HCT116 (cell line): ENCODE measurements at regions not wholly inside any gene's neighbourhood (a gene's known extent, or its start where the extent isn't known, plus 50 kb on each side); places are given as distances from the start of the nearest gene placed in this dataset.

ENCODE experiments used
- ATAC-seq: fragments of 200-7000 bp; cut with Tn5 transposase; 2 replicates; pipeline ENCODE4 v1.9.1; 2020; ENCODE audit warnings: mild to moderate bottlenecking, moderate library complexity
- BruUV-seq: library from RNA; stranded (reverse); fragments of 400-500 nt; replicated peaks from 2 replicates; lab custom pipeline; 2021; lab: Mats Ljungman, UMichigan
- CTCF ChIA-PET: fragments of 300-600 bp; sonication (Branson Sonifier 250); formaldehyde crosslinking; loops from one replicate; lab custom pipeline; 2021; ENCODE audit warnings: antibody characterized with exemption; lab: Charles Lee
- POLR2A ChIA-PET: fragments of 300-600, 350-600 bp; sonication (Branson Sonifier 250); formaldehyde crosslinking; loops from one replicate; lab custom pipeline; 2021; ENCODE audit warnings: antibody characterized with exemption; lab: Charles Lee
- RAD21 ChIA-PET, 2 experiments: fragments of 300-600 bp; sonication (Branson Sonifier 250); formaldehyde crosslinking; loops; one replicate each; lab custom pipeline; 2023; ENCODE audit warnings: low total read pairs in 2 of 2; ENCODE audit not compliant: uncharacterized antibody in 2 of 2, unreplicated experiment in 2 of 2, low non-redundant PET in 1 of 2; lab: Charles Lee
- DNase-seq: peaks from one replicate; pipeline ENCODE4 v3.0.0-alpha.2; 2010; ENCODE audit warnings: low read depth, low spot score
- H2AFZ ChIP-seq: fragments of 200-600 bp; shearing (Covaris generic), sonication (generic); 2 replicates; pipeline ENCODE4 v1.6.1; 2017; ENCODE audit warnings: low read depth, mixed run types, mixed read lengths, antibody characterized with exemption, low read length; ENCODE audit not compliant: poor library complexity, severe bottlenecking
- H3K27ac ChIP-seq: 2 replicates; pipeline ENCODE4 v1.5.1; 2012; ENCODE audit warnings: low read depth, low read length
- H3K27me3 ChIP-seq: fragments of 200-600 bp; sonication (generic); 2 replicates; pipeline ENCODE4 v1.6.1; 2016; ENCODE audit warnings: mixed run types, low read length, mixed read lengths; ENCODE audit not compliant: insufficient read depth
- H3K36me3 ChIP-seq, 2 experiments: fragments of 200-500 bp in 1 of 2; fragments of 200-600 bp in 1 of 2; sonication (Bioruptor generic) in 1 of 2; sonication (generic) in 1 of 2; 2 replicates each; pipeline versions ENCODE4 v1.5.1 to v1.6.1; 2014 to 2016; ENCODE audit warnings: low read length in 2 of 2, inconsistent platforms in 1 of 2, mixed read lengths in 1 of 2, mixed run types in 1 of 2; ENCODE audit not compliant: insufficient read depth in 2 of 2, control insufficient read depth in 1 of 2
- H3K4me1 ChIP-seq, 2 experiments: fragments of 200-600 bp in 1 of 2; sonication (generic) in 1 of 2; 2 replicates each; pipeline versions ENCODE4 v1.5.1 to v1.6.1; 2012 to 2017; ENCODE audit warnings: low read length in 2 of 2, inconsistent platforms in 1 of 2, mild to moderate bottlenecking in 1 of 2, mixed read lengths in 1 of 2, mixed run types in 1 of 2, moderate library complexity in 1 of 2; ENCODE audit not compliant: insufficient read depth in 2 of 2, control insufficient read depth in 1 of 2
- H3K4me2 ChIP-seq: fragments of 200-600 bp; sonication (generic); 2 replicates; pipeline ENCODE4 v1.6.1; 2017; ENCODE audit warnings: mixed run types, low read length, mixed read lengths
- H3K4me3 ChIP-seq, 2 experiments: fragments of 200-600 bp in 1 of 2; sonication (generic) in 1 of 2; replicated peaks in 1 of 2; 2 replicates each; pipeline ENCODE4 v1.5.1; 2011 to 2016; ENCODE audit warnings: low read length in 2 of 2, control low read depth in 1 of 2, low read depth in 1 of 2, mild to moderate bottlenecking in 1 of 2, mixed read lengths in 1 of 2, mixed run types in 1 of 2
- H3K79me2 ChIP-seq: fragments of 200-600 bp; sonication (generic); 2 replicates; pipeline ENCODE4 v1.6.1; 2017; ENCODE audit warnings: mild to moderate bottlenecking, mixed run types, low read length, moderate library complexity, mixed read lengths; ENCODE audit not compliant: insufficient read depth
- H3K9ac ChIP-seq: fragments of 200-600 bp; sonication (generic); 2 replicates; pipeline ENCODE4 v1.6.1; 2016; ENCODE audit warnings: low read length, mixed read lengths
- H3K9me2 ChIP-seq: fragments of 200-600 bp; sonication (generic), shearing (Covaris generic); 2 replicates; pipeline ENCODE4 v1.6.1; 2017; ENCODE audit warnings: mixed run types, mild to moderate bottlenecking, moderate library complexity; ENCODE audit not compliant: insufficient read depth
- H3K9me3 ChIP-seq, 2 experiments: fragments of 200-500 bp in 1 of 2; fragments of 200-600 bp in 1 of 2; sonication (Bioruptor generic) in 1 of 2; sonication (generic) in 1 of 2; 2 replicates each; pipeline ENCODE4 v1.6.1; 2014 to 2017; ENCODE audit warnings: low read length in 2 of 2, mixed read lengths in 2 of 2, inconsistent platforms in 1 of 2, low read depth in 1 of 2, mild to moderate bottlenecking in 1 of 2, mixed run types in 1 of 2, moderate library complexity in 1 of 2; ENCODE audit not compliant: control insufficient read depth in 1 of 2, insufficient read depth in 1 of 2
- H4K20me1 ChIP-seq: fragments of 200-600 bp; sonication (generic), shearing (Covaris generic); 2 replicates; pipeline ENCODE4 v1.6.1; 2017; ENCODE audit warnings: mixed run types, mild to moderate bottlenecking, moderate library complexity; ENCODE audit not compliant: insufficient read depth
- CBX3 ChIP-seq: IDR thresholded peaks from 2 replicates; pipeline ENCODE4 v1.6.1; 2012; ENCODE audit warnings: low read depth
- CEBPB ChIP-seq: IDR thresholded peaks from 2 replicates; pipeline ENCODE4 v1.6.1; 2012; ENCODE audit warnings: low read depth
- EGR1 ChIP-seq: IDR thresholded peaks from 2 replicates; pipeline ENCODE4 v1.6.1; 2012; ENCODE audit warnings: low read depth
- ELF1 ChIP-seq: IDR thresholded peaks from 2 replicates; pipeline ENCODE4 v1.6.1; 2012; ENCODE audit warnings: low read depth, borderline replicate concordance
- EZH2 ChIP-seq: fragments of 200-600 bp; sonication (generic); IDR thresholded peaks from 2 replicates; pipeline ENCODE4 v1.6.1; 2017; ENCODE audit warnings: antibody characterized with exemption, mixed run types
- JUND ChIP-seq: IDR thresholded peaks from 2 replicates; pipeline ENCODE4 v1.6.1; 2012
- POLR2A ChIP-seq: IDR thresholded peaks from 2 replicates; pipeline ENCODE4 v1.7.0; 2011; ENCODE audit warnings: borderline replicate concordance; ENCODE audit not compliant: insufficient read depth, insufficient read length; ENCODE audit errors: extremely low read depth
- POLR2AphosphoS5 ChIP-seq: IDR thresholded peaks from 2 replicates; pipeline ENCODE4 v1.6.1; 2011; ENCODE audit warnings: mild to moderate bottlenecking, low read depth, low read length, moderate library complexity
- RAD21 ChIP-seq: IDR thresholded peaks from 2 replicates; pipeline ENCODE4 v1.6.1; 2012; ENCODE audit warnings: low read depth, mild to moderate bottlenecking
- SIN3A ChIP-seq: IDR thresholded peaks from 2 replicates; pipeline ENCODE4 v1.6.1; 2012; ENCODE audit warnings: low read depth
- SP1 ChIP-seq: IDR thresholded peaks from 2 replicates; pipeline ENCODE4 v1.6.1; 2012; ENCODE audit warnings: low read depth
- SRF ChIP-seq: IDR thresholded peaks from 2 replicates; pipeline ENCODE4 v1.6.1; 2012; ENCODE audit warnings: low read depth
- TCF7L2 ChIP-seq: IDR thresholded peaks from 2 replicates; pipeline ENCODE4 v1.7.0; 2011; ENCODE audit warnings: borderline replicate concordance, inconsistent platforms; ENCODE audit not compliant: insufficient read depth, insufficient read length; ENCODE audit errors: extremely low read depth
- YY1 ChIP-seq: IDR thresholded peaks from 2 replicates; pipeline ENCODE4 v1.6.1; 2011; ENCODE audit warnings: low read length, low read depth, moderate library complexity, mild to moderate bottlenecking; ENCODE audit not compliant: insufficient replicate concordance; ENCODE audit errors: extremely low read depth
- ZFX ChIP-seq: fragments of 450-650 bp; IDR thresholded peaks from 2 replicates; pipeline ENCODE4 v1.6.1; 2017
- ZNF274 ChIP-seq: fragments of 200-500 bp; sonication (Bioruptor generic); IDR thresholded peaks from 2 replicates; pipeline ENCODE4 v1.6.1; 2014; ENCODE audit warnings: mild to moderate bottlenecking, low read depth, low read length, inconsistent platforms
- intact Hi-C: fragments of 100-400 bp; cut with micrococcal nuclease; formaldehyde crosslinking; loops from 2 replicates; pipeline ENCODE4 v1.10.0; 2022
- TF ChIP-seq, protein P1 (sequence below): IDR thresholded peaks from 2 replicates; pipeline ENCODE4 v1.6.1; 2011; ENCODE audit warnings: mild to moderate bottlenecking, low read length, moderate library complexity; ENCODE audit not compliant: insufficient replicate concordance; ENCODE audit errors: extremely low read depth
- TF ChIP-seq, protein P2 (sequence below): IDR thresholded peaks from 2 replicates; pipeline ENCODE4 v1.6.1; 2012
- TF ChIP-seq, protein P3 (sequence below): IDR thresholded peaks from 2 replicates; pipeline ENCODE4 v1.6.1; 2012; ENCODE audit warnings: low read depth

DNA sequence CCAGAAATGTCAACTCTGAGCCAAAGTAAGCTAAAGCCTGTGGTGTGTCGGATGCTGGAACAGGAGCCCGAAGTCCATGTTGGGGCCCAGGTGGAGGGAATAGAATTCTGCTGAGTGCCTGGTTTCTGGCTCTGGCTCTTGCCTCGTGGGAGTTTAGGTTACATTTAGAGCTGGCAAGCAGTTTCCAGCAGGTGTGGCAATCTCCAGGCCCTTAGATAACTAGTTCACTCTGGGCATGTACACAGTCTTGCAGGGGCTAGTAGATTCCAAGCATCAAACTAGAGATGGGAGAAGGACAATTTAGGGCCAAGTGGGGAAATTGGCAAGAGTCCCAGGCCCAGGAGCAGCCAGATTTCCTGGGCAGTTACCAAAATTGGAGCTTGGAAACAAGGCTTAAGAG, 56.3 kb upstream of the STOX2 start:
- no peaks in the 10 kb centered on the region for H4K20me1 ChIP-seq
- H3K4me3 ChIP-seq: no peak overlapping the region
- H3K27me3 ChIP-seq: no peaks in the 10 kb centered on the region
- no peak overlapping the region for H3K27ac ChIP-seq
- no peaks in the 10 kb centered on the region for H3K4me1 ChIP-seq
- H3K9ac ChIP-seq: no peak overlapping the region
- BruUV-seq: no TSS peak
- ATAC-seq (no peak), DNase-seq (no peak)
- no peak overlapping the region for H3K4me2 ChIP-seq
- ChIA-PET RAD21 (no interaction called here), POLR2A (no interaction called here), CTCF (no interaction called here)
- intact Hi-C loops: no loop called here
- H3K9me2 ChIP-seq: no peaks in the 10 kb centered on the region
- no peaks in the 10 kb centered on the region for H3K79me2 ChIP-seq
- TF ChIP-seq SP1: no peak
- no peak for TF ChIP-seq ZFX
- TF ChIP-seq RAD21: no peak
- TF ChIP-seq POLR2A: no peak
- no peak for TF ChIP-seq TCF7L2
- TF ChIP-seq CBX3: no peak
- TF ChIP-seq SIN3A: no peak
- no peak for TF ChIP-seq POLR2AphosphoS5
- TF ChIP-seq YY1: no peak
- TF ChIP-seq EGR1: no peak
- no peak for TF ChIP-seq JUND
- no peak for TF ChIP-seq ELF1
- TF ChIP-seq, protein P1, sequence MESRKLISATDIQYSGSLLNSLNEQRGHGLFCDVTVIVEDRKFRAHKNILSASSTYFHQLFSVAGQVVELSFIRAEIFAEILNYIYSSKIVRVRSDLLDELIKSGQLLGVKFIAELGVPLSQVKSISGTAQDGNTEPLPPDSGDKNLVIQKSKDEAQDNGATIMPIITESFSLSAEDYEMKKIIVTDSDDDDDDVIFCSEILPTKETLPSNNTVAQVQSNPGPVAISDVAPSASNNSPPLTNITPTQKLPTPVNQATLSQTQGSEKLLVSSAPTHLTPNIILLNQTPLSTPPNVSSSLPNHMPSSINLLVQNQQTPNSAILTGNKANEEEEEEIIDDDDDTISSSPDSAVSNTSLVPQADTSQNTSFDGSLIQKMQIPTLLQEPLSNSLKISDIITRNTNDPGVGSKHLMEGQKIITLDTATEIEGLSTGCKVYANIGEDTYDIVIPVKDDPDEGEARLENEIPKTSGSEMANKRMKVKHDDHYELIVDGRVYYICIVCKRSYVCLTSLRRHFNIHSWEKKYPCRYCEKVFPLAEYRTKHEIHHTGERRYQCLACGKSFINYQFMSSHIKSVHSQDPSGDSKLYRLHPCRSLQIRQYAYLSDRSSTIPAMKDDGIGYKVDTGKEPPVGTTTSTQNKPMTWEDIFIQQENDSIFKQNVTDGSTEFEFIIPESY: no peak
- TF ChIP-seq, protein P2, sequence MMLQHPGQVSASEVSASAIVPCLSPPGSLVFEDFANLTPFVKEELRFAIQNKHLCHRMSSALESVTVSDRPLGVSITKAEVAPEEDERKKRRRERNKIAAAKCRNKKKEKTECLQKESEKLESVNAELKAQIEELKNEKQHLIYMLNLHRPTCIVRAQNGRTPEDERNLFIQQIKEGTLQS: no peak
- TF ChIP-seq ZNF274: no peak
- no peak for TF ChIP-seq CEBPB
- no peak for TF ChIP-seq SRF
- TF ChIP-seq, protein P3, sequence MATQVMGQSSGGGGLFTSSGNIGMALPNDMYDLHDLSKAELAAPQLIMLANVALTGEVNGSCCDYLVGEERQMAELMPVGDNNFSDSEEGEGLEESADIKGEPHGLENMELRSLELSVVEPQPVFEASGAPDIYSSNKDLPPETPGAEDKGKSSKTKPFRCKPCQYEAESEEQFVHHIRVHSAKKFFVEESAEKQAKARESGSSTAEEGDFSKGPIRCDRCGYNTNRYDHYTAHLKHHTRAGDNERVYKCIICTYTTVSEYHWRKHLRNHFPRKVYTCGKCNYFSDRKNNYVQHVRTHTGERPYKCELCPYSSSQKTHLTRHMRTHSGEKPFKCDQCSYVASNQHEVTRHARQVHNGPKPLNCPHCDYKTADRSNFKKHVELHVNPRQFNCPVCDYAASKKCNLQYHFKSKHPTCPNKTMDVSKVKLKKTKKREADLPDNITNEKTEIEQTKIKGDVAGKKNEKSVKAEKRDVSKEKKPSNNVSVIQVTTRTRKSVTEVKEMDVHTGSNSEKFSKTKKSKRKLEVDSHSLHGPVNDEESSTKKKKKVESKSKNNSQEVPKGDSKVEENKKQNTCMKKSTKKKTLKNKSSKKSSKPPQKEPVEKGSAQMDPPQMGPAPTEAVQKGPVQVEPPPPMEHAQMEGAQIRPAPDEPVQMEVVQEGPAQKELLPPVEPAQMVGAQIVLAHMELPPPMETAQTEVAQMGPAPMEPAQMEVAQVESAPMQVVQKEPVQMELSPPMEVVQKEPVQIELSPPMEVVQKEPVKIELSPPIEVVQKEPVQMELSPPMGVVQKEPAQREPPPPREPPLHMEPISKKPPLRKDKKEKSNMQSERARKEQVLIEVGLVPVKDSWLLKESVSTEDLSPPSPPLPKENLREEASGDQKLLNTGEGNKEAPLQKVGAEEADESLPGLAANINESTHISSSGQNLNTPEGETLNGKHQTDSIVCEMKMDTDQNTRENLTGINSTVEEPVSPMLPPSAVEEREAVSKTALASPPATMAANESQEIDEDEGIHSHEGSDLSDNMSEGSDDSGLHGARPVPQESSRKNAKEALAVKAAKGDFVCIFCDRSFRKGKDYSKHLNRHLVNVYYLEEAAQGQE: no peak
- TF ChIP-seq EZH2: no peak
- no peak overlapping the region for H2AFZ ChIP-seq
- no peaks in the 10 kb centered on the region for H3K9me3 ChIP-seq
- no peaks in the 10 kb centered on the region for H3K36me3 ChIP-seq
